ENCODE measurements at regions not wholly inside any gene's neighbourhood (a gene's known extent, or its start where the extent isn't known, plus 50 kb on each side); places are given as distances from the start of the nearest gene placed in this dataset.

- TF ChIP-seq POLR2A (IDR thresholded peaks at IDR 0.05) (no peak), CTCF (IDR thresholded peaks at IDR 0.05) (no peak)
These were observed 58.3 kb upstream of the PACRGL start for GRCh38 chr4:20641976-20642375.
